Neural crest cell (in vitro differentiated cells): ENCODE measurements at regions not wholly inside any gene's neighbourhood (a gene's known extent, or its start where the extent isn't known, plus 50 kb on each side); places are given as distances from the start of the nearest gene placed in this dataset.
"Not testable (repeated sequence)": the region's sequence is repeated elsewhere in the genome, so short reads cannot be mapped to it uniquely, and the experiment has no call there.

ENCODE experiments used
- DNase-seq: peaks from one replicate; pipeline ENCODE4 v3.0.0; 2021; ENCODE audit warnings: low read depth, mixed read lengths, low spot score
- H3K27ac Mint-ChIP-seq: one replicate; pipeline ENCODE4 v1.8.0; 2021; ENCODE audit warnings: mild to moderate bottlenecking, mixed read lengths; ENCODE audit not compliant: unreplicated experiment
- H3K27me3 Mint-ChIP-seq: 2 replicates; pipeline ENCODE4 v1.8.0; 2021; ENCODE audit warnings: low read depth, mild to moderate bottlenecking, mixed read lengths
- H3K36me3 Mint-ChIP-seq: 2 replicates; pipeline ENCODE4 v1.8.0; 2021; ENCODE audit warnings: low read depth, mild to moderate bottlenecking, mixed read lengths
- H3K4me1 Mint-ChIP-seq: 2 replicates; pipeline ENCODE4 v1.8.0; 2021; ENCODE audit warnings: mixed read lengths
- H3K4me3 Mint-ChIP-seq: one replicate; pipeline ENCODE4 v1.8.0; 2021; ENCODE audit warnings: mild to moderate bottlenecking, mixed read lengths
- H3K9me3 Mint-ChIP-seq: 2 replicates; pipeline ENCODE4 v1.8.0; 2021; ENCODE audit warnings: mixed read lengths
- CTCF ChIP-seq: fragments of 200-600 bp; sonication (generic); conservative IDR thresholded peaks from 2 replicates; pipeline ENCODE4 v1.5.0; 2021; ENCODE audit warnings: antibody characterized with exemption, mild to moderate bottlenecking

- TF ChIP-seq CTCF = no peak
- H3K9me3 Mint-ChIP-seq = no peaks in the 10 kb centered on the region
- H3K36me3 Mint-ChIP-seq = no peaks in the 10 kb centered on the region
- H3K27me3 Mint-ChIP-seq = no peaks in the 10 kb centered on the region
- no peak for DNase-seq
- no peak overlapping the region for H3K27ac Mint-ChIP-seq
- no peak overlapping the region for H3K4me3 Mint-ChIP-seq
- H3K4me1 Mint-ChIP-seq = peaks cover 8% of the 10 kb centered on the region
Measured at GRCh38 chr9:18299449-18299848, 174.5 kb upstream of the ADAMTSL1 start.

- peaks cover 18% of the 10 kb centered on the region for H3K9me3 Mint-ChIP-seq
- DNase-seq, H3K4me1 Mint-ChIP-seq, H3K4me3 Mint-ChIP-seq, H3K27ac Mint-ChIP-seq, H3K27me3 Mint-ChIP-seq, H3K36me3 Mint-ChIP-seq: not testable (repeated sequence)
Measured at GRCh38 chr9:18305167-18305806, 168.7 kb upstream of the ADAMTSL1 start.

- Mint-ChIP-seq H3K27ac (no peak overlapping the region), H3K36me3 (peaks cover 4% of the 10 kb centered on the region), H3K9me3 (peaks cover 8% of the 10 kb centered on the region), H3K4me1 (no peaks in the 10 kb centered on the region), H3K4me3 (no peak overlapping the region), H3K27me3 (no peaks in the 10 kb centered on the region)
- no peak for TF ChIP-seq CTCF
- no peak for DNase-seq
Measured at GRCh38 chr9:18314316-18314715, 159.6 kb upstream of the ADAMTSL1 start.

GRCh38 chr9:18317896-18318295 is 156.1 kb upstream of the ADAMTSL1 start:
- H3K27me3 Mint-ChIP-seq = no peaks in the 10 kb centered on the region
- no peak for DNase-seq
- peaks cover 6% of the 10 kb centered on the region for H3K9me3 Mint-ChIP-seq
- peaks cover 4% of the 10 kb centered on the region for H3K36me3 Mint-ChIP-seq
- H3K27ac Mint-ChIP-seq = no peak overlapping the region
- no peak for TF ChIP-seq CTCF
- no peak overlapping the region for H3K4me3 Mint-ChIP-seq
- no peaks in the 10 kb centered on the region for H3K4me1 Mint-ChIP-seq

- no peak for TF ChIP-seq CTCF
- no peaks in the 10 kb centered on the region for H3K27me3 Mint-ChIP-seq
- H3K36me3 Mint-ChIP-seq = no peaks in the 10 kb centered on the region
- peaks cover 3% of the 10 kb centered on the region for H3K9me3 Mint-ChIP-seq
- DNase-seq = no peak
- no peak overlapping the region for H3K27ac Mint-ChIP-seq
- no peaks in the 10 kb centered on the region for H3K4me1 Mint-ChIP-seq
- H3K4me3 Mint-ChIP-seq = no peak overlapping the region
Measured at GRCh38 chr9:18319918-18320445, 154.0 kb upstream of the ADAMTSL1 start.

GRCh38 chr9:18324928-18325745 is 148.8 kb upstream of the ADAMTSL1 start:
- TF ChIP-seq CTCF = no peak

GRCh38 chr9:18325746-18326011 is 148.3 kb upstream of the ADAMTSL1 start:
- not testable (repeated sequence) for H3K4me3 Mint-ChIP-seq, H3K27me3 Mint-ChIP-seq

More at GRCh38 chr9:18324928-18325745, 148.8 kb upstream of the ADAMTSL1 start:
- no peak overlapping the region for H3K4me3 Mint-ChIP-seq
- DNase-seq = no peak
- H3K4me1 Mint-ChIP-seq = no peaks in the 10 kb centered on the region
- no peaks in the 10 kb centered on the region for H3K36me3 Mint-ChIP-seq
- no peaks in the 10 kb centered on the region for H3K27me3 Mint-ChIP-seq
- no peaks in the 10 kb centered on the region for H3K9me3 Mint-ChIP-seq
- H3K27ac Mint-ChIP-seq = no peak overlapping the region

More at GRCh38 chr9:18325746-18326011, 148.3 kb upstream of the ADAMTSL1 start:
- not testable (repeated sequence) for H3K4me1 Mint-ChIP-seq, H3K27ac Mint-ChIP-seq, H3K36me3 Mint-ChIP-seq, DNase-seq, H3K9me3 Mint-ChIP-seq
